ENCODE measurements at regions not wholly inside any gene's neighbourhood (a gene's known extent, or its start where the extent isn't known, plus 50 kb on each side); places are given as distances from the start of the nearest gene placed in this dataset.

- Histone ChIP-seq H3K4me1 (ENCODE audit: control insufficient read depth, insufficient read depth, low read length) (no peaks in the 10 kb centered on the region), H3K27ac (ENCODE audit: extremely low read depth, low read depth, low read length) (no peak overlapping the region), H3K9me3 (ENCODE audit: control insufficient read depth, insufficient read depth, low read depth, low read length) (no peaks in the 10 kb centered on the region), H3K4me3 (ENCODE audit: low read depth, low read length) (no peak overlapping the region), H3K36me3 (ENCODE audit: control insufficient read depth in 2 of 2, insufficient read depth in 1 of 2, low read length in 2 of 2) (no peaks in the 10 kb centered on the region)
- ChIA-PET CTCF (interaction anchor here (0.7 to 1.8 kb wide), 2 partner anchors 9 to 167 kb away, joined by 3 to 9 read pairs; no protein-coding TSS in a partner anchor), POLR2A (no interaction called here)
- TF ChIP-seq ZNF596 (tag by site-specific recombination; IDR thresholded peaks at IDR 0.05) = no peak
- TF ChIP-seq CTCF (tag by site-specific recombination; IDR thresholded peaks at IDR 0.05) = 0 out of 2 replicates have a peak, but pooled peaks have one; percentile 20
These were observed 166.2 kb downstream of the INHBB start for GRCh38 chr2:120511947-120512710.

GRCh38 chr2:120513776-120514357 lies 167.9 kb downstream of the INHBB start:
- Histone ChIP-seq H3K36me3 (ENCODE audit: control insufficient read depth in 2 of 2, insufficient read depth in 1 of 2, low read length in 2 of 2) (no peaks in the 10 kb centered on the region), H3K9me3 (ENCODE audit: control insufficient read depth, insufficient read depth, low read depth, low read length) (no peaks in the 10 kb centered on the region), H3K4me1 (ENCODE audit: control insufficient read depth, insufficient read depth, low read length) (no peaks in the 10 kb centered on the region), H3K4me3 (ENCODE audit: low read depth, low read length) (no peak overlapping the region), H3K27ac (ENCODE audit: extremely low read depth, low read depth, low read length) (no peak overlapping the region)
- TF ChIP-seq ZNF837 (tag by site-specific recombination; IDR thresholded peaks at IDR 0.05) = no peak
- no peak for TF ChIP-seq ZNF654 (tag by site-specific recombination; IDR thresholded peaks at IDR 0.05; ENCODE audit: low read depth)
- TF ChIP-seq ZNF221 (tag by site-specific recombination; IDR thresholded peaks at IDR 0.05; ENCODE audit: borderline replicate concordance) = no peak
- no peak for TF ChIP-seq MYNN (tag by site-specific recombination; IDR thresholded peaks at IDR 0.05; ENCODE audit: borderline replicate concordance)
- TF ChIP-seq ZBTB21 (tag by site-specific recombination; IDR thresholded peaks at IDR 0.05) = no peak
- TF ChIP-seq RBAK (tag by site-specific recombination; IDR thresholded peaks at IDR 0.05) = no peak
- no peak for TF ChIP-seq TCF7L2 (IDR thresholded peaks at IDR 0.05; ENCODE audit: borderline replicate concordance, low read depth, low read length)
- no peak for TF ChIP-seq ZNF768 (tag by site-specific recombination; IDR thresholded peaks at IDR 0.05)
- TF ChIP-seq ZNF792 (tag by site-specific recombination; IDR thresholded peaks at IDR 0.05) = no peak
- no peak for TF ChIP-seq ZNF560 (tag by site-specific recombination; IDR thresholded peaks at IDR 0.05; ENCODE audit: borderline replicate concordance)
- TF ChIP-seq BCL6B (tag by site-specific recombination; IDR thresholded peaks at IDR 0.05) = no peak
- no peak for TF ChIP-seq ZNF366 (tag by site-specific recombination; conservative IDR thresholded peaks at IDR 0.05)
- no peak for TF ChIP-seq FEZF1 (tag by site-specific recombination; IDR thresholded peaks at IDR 0.05)
- ChIA-PET POLR2A (interaction anchor here (0.7 to 0.9 kb wide), 3 partner anchors 39 to 754 kb away, joined by 3 to 4 read pairs (median 3); partner anchors contain the start of gene PTPN4), CTCF (interaction anchor here (1.4 to 1.8 kb wide), 3 partner anchors 8 to 155 kb away, joined by 6 to 9 read pairs (median 7); no protein-coding TSS in a partner anchor)

GRCh38 chr2:120514521-120514920 lies 168.6 kb downstream of the INHBB start:
- ChIA-PET CTCF (interaction anchor here (0.6 to 1.5 kb wide), 2 partner anchors 9 to 224 kb away, joined by 5 to 6 read pairs; no protein-coding TSS in a partner anchor), POLR2A (interaction anchor here (0.7 kb wide), 1 partner anchor 32 kb away, joined by 6 read pairs; no protein-coding TSS in a partner anchor)
- H3K4me1 ChIP-seq (ENCODE audit: control insufficient read depth, insufficient read depth, low read length) = no peaks in the 10 kb centered on the region
- TF ChIP-seq ZNF350 (tag by site-specific recombination; IDR thresholded peaks at IDR 0.05) = no peak
- no peak for TF ChIP-seq ZNF623 (tag by site-specific recombination; IDR thresholded peaks at IDR 0.05)
- no peak for TF ChIP-seq ZBTB10 (tag by site-specific recombination; IDR thresholded peaks at IDR 0.05)
- no peak for TF ChIP-seq TSHZ1 (tag by site-specific recombination; IDR thresholded peaks at IDR 0.05; ENCODE audit: borderline replicate concordance)
- TF ChIP-seq ZNF777 (tag by site-specific recombination; IDR thresholded peaks at IDR 0.05; ENCODE audit: borderline replicate concordance) = no peak

More at GRCh38 chr2:120514521-120514920, 168.6 kb downstream of the INHBB start:
- Histone ChIP-seq H3K9me3 (ENCODE audit: control insufficient read depth, insufficient read depth, low read depth, low read length) (no peaks in the 10 kb centered on the region), H3K4me3 (ENCODE audit: low read depth, low read length) (no peak overlapping the region), H3K27ac (ENCODE audit: extremely low read depth, low read depth, low read length) (no peak overlapping the region), H3K36me3 (ENCODE audit: control insufficient read depth in 2 of 2, insufficient read depth in 1 of 2, low read length in 2 of 2) (no peaks in the 10 kb centered on the region)
